ENCODE measurements at regions not wholly inside any gene's neighbourhood (a gene's known extent, or its start where the extent isn't known, plus 50 kb on each side); places are given as distances from the start of the nearest gene placed in this dataset.

GRCh38 chr15:87317900-87318299, 938.6 kb downstream of the NTRK3 start:
- ChIA-PET POLR2A (ENCODE audit: unreplicated experiment) (no interaction called here), CTCF (no interaction called here)
- Histone ChIP-seq H4K91ac (ENCODE audit: insufficient read depth, low read depth, low read length) (no peak overlapping the region), H3K4me2 (ENCODE audit: low read depth, low read length) (no peak overlapping the region), H3K27me3 (ENCODE audit: control insufficient read depth, insufficient read depth, low read length) (no peaks in the 10 kb centered on the region), H3K56ac (ENCODE audit: extremely low read depth, insufficient read depth, low read length) (no peak overlapping the region), H2AK5ac (ENCODE audit: low read depth, low read length) (no peak overlapping the region), H2BK120ac (ENCODE audit: low read depth, low read length) (no peak overlapping the region), H3K27ac (ENCODE audit: insufficient read depth, low read length) (no peak overlapping the region), H2AFZ (replicated peaks; ENCODE audit: low read length, poor library complexity) (no peak overlapping the region), H3K36me3 (ENCODE audit: control insufficient read depth, insufficient read depth, low read length) (no peaks in the 10 kb centered on the region), H3K14ac (replicated peaks; ENCODE audit: low read depth, low read length) (no peak overlapping the region), H2BK5ac (ENCODE audit: low read depth, low read length, poor library complexity, severe bottlenecking) (no peak overlapping the region), H2BK15ac (ENCODE audit: low read depth, low read length) (no peak overlapping the region), H3K9me1 (ENCODE audit: insufficient read depth, low read length) (no peaks in the 10 kb centered on the region), H2BK20ac (ENCODE audit: low read depth, low read length) (no peak overlapping the region), H3K4me1 (ENCODE audit: control insufficient read depth, insufficient read depth, low read length) (no peaks in the 10 kb centered on the region), H3K23ac (ENCODE audit: low read depth, low read length) (no peak overlapping the region), H3K9me3 (ENCODE audit: control insufficient read depth, insufficient read depth, low read length) (peaks cover 4% of the 10 kb centered on the region; the same call in 1 of the 2 replicates), H3K79me1 (ENCODE audit: low read depth in 1 of 2, low read length in 2 of 2) (no peaks in the 10 kb centered on the region), H4K5ac (ENCODE audit: low read depth, low read length) (no peak overlapping the region), H2AK9ac (replicated peaks; ENCODE audit: low read depth, low read length, poor library complexity) (no peak overlapping the region), H4K8ac (ENCODE audit: low read depth in 2 of 2, low read length in 2 of 2) (no peak overlapping the region), H3K4me3 (ENCODE audit: insufficient read depth, low read depth, low read length) (no peak overlapping the region), H3K9ac (ENCODE audit: low read depth, low read length) (no peak overlapping the region), H3K18ac (ENCODE audit: low read depth, low read length) (no peak overlapping the region), H4K20me1 (ENCODE audit: insufficient read depth, low read length) (no peaks in the 10 kb centered on the region), H3K4ac (ENCODE audit: low read depth, low read length) (no peak overlapping the region)
- no peak for DNase-seq
- intact Hi-C loops (cut with micrococcal nuclease) (no loop called here), dilution Hi-C loops (cut with HindIII; ENCODE audit: low sequenced_read_pairs, unreplicated experiment) (no loop called here), in situ Hi-C loops (cut with MboI; ENCODE audit: low sequenced_read_pairs) (no loop called here)
- 19% methylated on average over 3 of the region's 3 CpGs; no CpG with 5 or more reads in 1 of the 2 experiments for WGBS, 2 experiments (ENCODE audit: extremely low coverage in 2 of 2, insufficient read length in 1 of 2)
- TF ChIP-seq MXI1 (IDR thresholded peaks at IDR 0.05; ENCODE audit: borderline replicate concordance, low read depth, low read length) (no peak), BHLHE40 (IDR thresholded peaks at IDR 0.05; ENCODE audit: low read depth, low read length) (no peak), SMC3 (IDR thresholded peaks at IDR 0.05; ENCODE audit: low read depth, low read length) (no peak), CHD1 (IDR thresholded peaks at IDR 0.05; ENCODE audit: low read depth, low read length) (no peak), ELK1 (IDR thresholded peaks at IDR 0.05; ENCODE audit: borderline replicate concordance, low read depth, low read length) (no peak), MAFK (IDR thresholded peaks at IDR 0.05; ENCODE audit: low read depth, low read length) (no peak), RFX5 (IDR thresholded peaks at IDR 0.05; ENCODE audit: low read depth, low read length) (no peak), MAZ (IDR thresholded peaks at IDR 0.05; ENCODE audit: borderline replicate concordance, low read depth, low read length) (no peak), FOS (IDR thresholded peaks at IDR 0.05; ENCODE audit: low read depth, low read length) (no peak), RCOR1 (IDR thresholded peaks at IDR 0.05; ENCODE audit: insufficient replicate concordance, low read length) (no peak)
- ATAC-seq (ENCODE audit: low read depth) = no peak
- BruUV-seq (replicated peaks) = no TSS peak
